Transverse colon (tissue), 4 donors: ENCODE measurements at regions not wholly inside any gene's neighbourhood (a gene's known extent, or its start where the extent isn't known, plus 50 kb on each side); places are given as distances from the start of the nearest gene placed in this dataset.

Experiments used
- POLR2AphosphoS5 ChIP-seq, 3 donors: sonication (generic); formaldehyde crosslinking; IDR thresholded peaks; one replicate each; pipeline ENCODE4 v1.6.1; 2016; ENCODE audit warnings: antibody characterized with exemption in 3 of 3
- TF ChIP-seq, protein P1 (sequence below), 5 experiments: fragments of 200-600 bp in 3 of 5; fragments of 450-650 bp in 2 of 5; sonication (generic) in 3 of 5; IDR thresholded peaks; 1 replicate in 2 of 5; 2 replicates in 3 of 5; pipeline ENCODE4 v1.5.1; 2016 to 2017; ENCODE audit warnings: antibody characterized with exemption in 5 of 5, inconsistent platforms in 3 of 5, mild to moderate bottlenecking in 2 of 5, moderate library complexity in 1 of 5

DNA sequence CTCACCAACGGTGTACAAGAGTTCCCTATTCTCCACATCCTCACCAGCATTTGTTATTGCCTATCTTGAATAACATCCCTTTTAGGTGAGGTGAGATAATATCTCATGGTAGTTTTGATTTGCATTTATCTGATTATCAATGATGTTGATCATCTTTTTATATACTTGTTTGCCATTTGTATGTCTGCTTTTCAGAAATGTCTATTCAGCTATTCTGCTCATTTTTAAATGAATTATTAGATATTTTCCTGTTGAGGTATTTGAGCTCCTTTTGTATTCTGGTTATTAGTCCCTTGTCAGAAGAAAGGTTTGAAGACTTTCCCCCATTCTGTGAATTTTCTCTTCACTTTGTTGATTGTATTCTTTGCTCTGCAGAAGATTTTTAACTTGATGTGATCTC lies 695.5 kb upstream of the DDX18 start:
- TF ChIP-seq, protein P1, sequence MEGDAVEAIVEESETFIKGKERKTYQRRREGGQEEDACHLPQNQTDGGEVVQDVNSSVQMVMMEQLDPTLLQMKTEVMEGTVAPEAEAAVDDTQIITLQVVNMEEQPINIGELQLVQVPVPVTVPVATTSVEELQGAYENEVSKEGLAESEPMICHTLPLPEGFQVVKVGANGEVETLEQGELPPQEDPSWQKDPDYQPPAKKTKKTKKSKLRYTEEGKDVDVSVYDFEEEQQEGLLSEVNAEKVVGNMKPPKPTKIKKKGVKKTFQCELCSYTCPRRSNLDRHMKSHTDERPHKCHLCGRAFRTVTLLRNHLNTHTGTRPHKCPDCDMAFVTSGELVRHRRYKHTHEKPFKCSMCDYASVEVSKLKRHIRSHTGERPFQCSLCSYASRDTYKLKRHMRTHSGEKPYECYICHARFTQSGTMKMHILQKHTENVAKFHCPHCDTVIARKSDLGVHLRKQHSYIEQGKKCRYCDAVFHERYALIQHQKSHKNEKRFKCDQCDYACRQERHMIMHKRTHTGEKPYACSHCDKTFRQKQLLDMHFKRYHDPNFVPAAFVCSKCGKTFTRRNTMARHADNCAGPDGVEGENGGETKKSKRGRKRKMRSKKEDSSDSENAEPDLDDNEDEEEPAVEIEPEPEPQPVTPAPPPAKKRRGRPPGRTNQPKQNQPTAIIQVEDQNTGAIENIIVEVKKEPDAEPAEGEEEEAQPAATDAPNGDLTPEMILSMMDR (IDR thresholded peaks at IDR 0.05) = no peak
- TF ChIP-seq POLR2AphosphoS5 (IDR thresholded peaks at IDR 0.05) = no peak
